GM21825 (cell line): ENCODE measurements at regions not wholly inside any gene's neighbourhood (a gene's known extent, or its start where the extent isn't known, plus 50 kb on each side); places are given as distances from the start of the nearest gene placed in this dataset.

Experiments used
- ATAC-seq: cut with Tn5 transposase; IDR thresholded peaks from one replicate; pipeline ENCODE4 v1.9.1; 2021; ENCODE audit warnings: mild to moderate bottlenecking, moderate library complexity; ENCODE audit not compliant: unreplicated experiment

- ATAC-seq, result no peak
Observed at GRCh38 chr2:72004976-72005375, 142.7 kb downstream of the CYP26B1 start.

- no peak for ATAC-seq
Observed at GRCh38 chr2:72004201-72004915, 143.3 kb downstream of the CYP26B1 start.

GRCh38 chr2:72003796-72004195 is 143.9 kb downstream of the CYP26B1 start:
- no peak for ATAC-seq

- no peak for ATAC-seq
Observed at GRCh38 chr2:72003124-72003523, 144.5 kb downstream of the CYP26B1 start.

- no peak for ATAC-seq
Observed at GRCh38 chr2:72001937-72002690, 145.5 kb downstream of the CYP26B1 start.

GRCh38 chr2:72000110-72000509 is 147.6 kb downstream of the CYP26B1 start:
- ATAC-seq, result no peak

GRCh38 chr2:71999580-71999979 is 148.1 kb downstream of the CYP26B1 start:
- no peak for ATAC-seq

GRCh38 chr2:71997843-71998242 is 149.8 kb downstream of the CYP26B1 start:
- ATAC-seq, result no peak

GRCh38 chr2:71995067-71995665 is 152.5 kb downstream of the CYP26B1 start:
- ATAC-seq, result no peak

GRCh38 chr2:71992036-71992435 is 155.6 kb downstream of the CYP26B1 start:
- no peak for ATAC-seq

- no peak for ATAC-seq
Observed at GRCh38 chr2:71991397-71991796, 156.3 kb downstream of the CYP26B1 start.

GRCh38 chr2:71990826-71991225 is 156.8 kb downstream of the CYP26B1 start:
- ATAC-seq, result no peak

GRCh38 chr2:71990122-71990521 is 157.5 kb downstream of the CYP26B1 start:
- no peak for ATAC-seq

- no peak for ATAC-seq
Observed at GRCh38 chr2:71989671-71990070, 158.0 kb downstream of the CYP26B1 start.

- no peak for ATAC-seq
Observed at GRCh38 chr2:71988170-71988569, 159.5 kb downstream of the CYP26B1 start.

GRCh38 chr2:71976685-71977084 is 171.0 kb downstream of the CYP26B1 start:
- no peak for ATAC-seq

- no peak for ATAC-seq
Observed at GRCh38 chr2:71974846-71975245, 172.8 kb downstream of the CYP26B1 start.

GRCh38 chr2:71971493-71971892 is 176.2 kb downstream of the CYP26B1 start:
- ATAC-seq, result no peak

- no peak for ATAC-seq
Observed at GRCh38 chr2:71965530-71965929, 182.1 kb downstream of the CYP26B1 start.

GRCh38 chr2:71962911-71963694 is 184.6 kb downstream of the CYP26B1 start:
- no peak for ATAC-seq

GRCh38 chr2:71962350-71962749 is 185.3 kb downstream of the CYP26B1 start:
- ATAC-seq, result no peak
